HG03469 (cell line): ENCODE measurements at regions not wholly inside any gene's neighbourhood (a gene's known extent, or its start where the extent isn't known, plus 50 kb on each side); places are given as distances from the start of the nearest gene placed in this dataset.
"Not testable (repeated sequence)": the region's sequence is repeated elsewhere in the genome, so short reads cannot be mapped to it uniquely, and the experiment has no call there.

Source experiments
- ATAC-seq: cut with Tn5 transposase; IDR thresholded peaks from one replicate; pipeline ENCODE4 v1.9.1; 2021; ENCODE audit warnings: mild to moderate bottlenecking, moderate library complexity, moderate number of reproducible peaks; ENCODE audit not compliant: unreplicated experiment

- not testable (repeated sequence) for ATAC-seq
These were observed 122.0 kb upstream of the ZCCHC13 start for GRCh38 chrX:74181976-74182375.

- no peak for ATAC-seq
These were observed 123.3 kb upstream of the ZCCHC13 start for GRCh38 chrX:74180716-74181115.

DNA sequence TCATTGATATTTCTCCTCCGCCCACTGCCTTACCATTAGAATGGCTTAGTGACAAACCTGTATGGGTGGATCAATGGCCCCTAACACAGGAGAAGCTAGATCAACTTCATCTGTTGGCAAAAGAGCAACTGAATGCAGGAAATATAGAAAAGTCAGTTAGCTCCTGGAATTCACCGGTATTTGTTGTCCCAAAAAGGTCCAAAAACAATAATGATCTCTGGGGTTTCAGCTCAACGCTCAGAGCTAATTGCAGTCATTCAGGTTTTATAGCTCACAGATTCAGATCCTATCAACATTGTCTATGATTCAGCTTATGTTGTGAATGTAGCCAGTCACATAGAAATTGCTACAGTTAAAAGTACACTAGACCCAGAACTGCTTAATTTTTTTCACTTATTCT lies 124.0 kb upstream of the ZCCHC13 start:
- no peak for ATAC-seq

DNA sequence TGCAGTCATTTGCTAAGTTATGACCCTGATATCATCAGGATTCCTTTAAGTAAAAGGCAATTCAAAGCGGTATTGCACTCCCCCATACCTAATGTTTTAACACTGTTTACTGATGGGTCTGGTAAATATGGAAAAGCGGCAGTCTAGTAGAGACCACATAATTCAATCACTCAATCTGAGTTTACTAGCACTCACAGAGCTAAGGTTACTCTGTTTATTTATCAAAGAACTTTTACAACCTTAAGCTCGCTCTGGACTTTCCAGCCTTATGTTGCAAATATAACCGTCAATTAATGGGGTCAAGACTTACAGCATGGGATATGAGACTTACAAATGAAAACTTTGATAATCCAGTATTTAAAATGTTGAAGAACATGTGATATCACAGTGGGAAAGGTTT lies 124.5 kb upstream of the ZCCHC13 start:
- ATAC-seq: no peak

- ATAC-seq: no peak
These were observed 124.9 kb upstream of the ZCCHC13 start for GRCh38 chrX:74179071-74179470.

DNA sequence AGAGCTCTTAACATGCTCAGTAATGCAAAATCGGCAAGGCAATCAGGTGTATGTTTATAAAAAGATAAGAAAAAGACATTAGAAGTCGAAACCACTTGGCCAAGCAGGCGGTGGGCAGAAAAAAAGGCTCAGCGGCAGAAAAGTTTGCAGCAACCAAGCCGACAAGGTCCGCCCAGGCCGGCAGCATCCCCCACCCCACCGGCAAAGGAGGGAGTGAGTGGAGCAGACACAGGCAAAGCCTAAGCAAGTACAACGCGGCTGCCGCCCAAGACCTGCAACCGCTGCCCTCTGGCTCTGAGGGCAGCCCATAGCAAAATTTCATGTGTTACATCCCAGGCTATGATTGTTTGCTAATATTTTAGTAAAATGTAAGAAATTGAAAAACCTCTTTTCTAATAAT lies 125.4 kb upstream of the ZCCHC13 start:
- ATAC-seq: no peak

DNA sequence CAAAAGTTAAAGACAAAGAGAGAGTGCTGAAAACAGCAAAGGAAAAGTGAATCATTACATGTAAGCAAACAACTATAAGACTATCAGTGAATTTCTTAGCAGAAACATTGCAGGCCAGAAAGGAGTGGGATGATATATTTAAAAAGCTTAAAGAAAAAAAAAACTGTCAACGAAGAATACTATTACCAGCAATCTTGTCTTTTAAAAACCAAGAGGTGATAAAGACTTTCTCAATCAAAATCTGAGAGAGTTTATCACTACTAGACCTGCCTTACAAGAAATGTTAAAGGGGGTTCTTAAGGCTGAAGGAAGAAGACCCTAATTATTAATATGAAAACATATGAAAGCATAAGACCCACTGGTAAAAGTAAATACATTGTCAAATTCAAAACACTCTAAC lies 132.5 kb upstream of the ZCCHC13 start:
- ATAC-seq: no peak

- ATAC-seq: no peak
These were observed 141.8 kb upstream of the ZCCHC13 start for GRCh38 chrX:74162199-74162598.

DNA sequence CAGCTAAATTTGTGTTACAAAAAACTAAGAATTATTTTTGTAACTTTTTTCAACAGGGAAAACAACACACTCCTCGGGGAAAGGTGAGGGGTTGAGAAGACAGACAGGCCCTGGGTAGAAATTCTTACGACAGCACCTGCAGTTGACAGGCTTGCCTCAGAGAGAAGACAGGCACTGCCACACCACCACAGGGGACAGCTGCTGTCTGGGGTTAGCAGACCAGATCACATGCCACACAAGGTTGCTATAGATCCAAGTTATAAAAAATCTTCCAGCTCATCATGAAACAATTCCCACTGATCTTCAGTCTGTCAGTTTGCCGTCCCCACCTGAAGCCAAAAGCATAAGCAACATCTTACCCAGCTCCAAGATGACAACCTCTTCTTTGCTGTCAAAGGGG lies 143.2 kb upstream of the ZCCHC13 start:
- no peak for ATAC-seq

DNA sequence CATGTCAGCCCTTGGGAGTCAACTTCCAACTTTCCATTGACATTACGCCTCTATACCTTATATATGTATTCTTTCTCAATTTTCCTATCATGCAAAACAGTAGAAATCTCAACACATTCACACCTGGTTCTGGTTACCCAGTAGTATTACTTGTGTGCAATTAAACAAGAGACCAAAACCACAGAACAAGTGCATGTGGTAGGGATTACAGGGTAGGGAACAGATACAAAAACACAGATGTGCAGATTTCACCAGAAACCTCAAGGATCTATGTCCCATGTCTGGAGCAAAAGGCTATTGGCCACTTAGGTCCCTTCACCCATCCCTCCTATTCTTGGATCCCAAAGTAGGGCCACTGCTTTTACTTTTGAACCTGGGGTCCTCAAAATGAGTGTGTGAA lies 143.6 kb upstream of the ZCCHC13 start:
- no peak for ATAC-seq

DNA sequence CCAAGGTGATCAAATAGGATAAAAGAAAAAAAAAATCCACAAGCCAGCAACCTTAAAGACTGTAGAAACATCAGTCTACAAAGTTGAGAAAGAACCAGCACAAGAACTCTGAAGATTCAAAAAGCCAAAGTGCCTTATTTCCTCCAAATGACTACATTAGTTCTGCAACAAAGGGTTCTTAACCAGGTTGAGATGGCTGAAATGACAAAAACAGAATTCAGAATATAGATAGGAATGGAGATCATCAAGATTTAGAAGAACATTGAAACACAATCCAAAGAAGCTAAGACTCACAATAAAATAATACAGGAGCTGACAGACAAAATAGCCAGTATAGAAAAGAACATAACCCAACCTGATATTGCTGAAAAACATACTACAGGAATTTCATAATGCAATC lies 156.5 kb upstream of the ZCCHC13 start:
- no peak for ATAC-seq

GRCh38 chrX:74138943-74139342 lies 165.0 kb upstream of the ZCCHC13 start:
- no peak for ATAC-seq

DNA sequence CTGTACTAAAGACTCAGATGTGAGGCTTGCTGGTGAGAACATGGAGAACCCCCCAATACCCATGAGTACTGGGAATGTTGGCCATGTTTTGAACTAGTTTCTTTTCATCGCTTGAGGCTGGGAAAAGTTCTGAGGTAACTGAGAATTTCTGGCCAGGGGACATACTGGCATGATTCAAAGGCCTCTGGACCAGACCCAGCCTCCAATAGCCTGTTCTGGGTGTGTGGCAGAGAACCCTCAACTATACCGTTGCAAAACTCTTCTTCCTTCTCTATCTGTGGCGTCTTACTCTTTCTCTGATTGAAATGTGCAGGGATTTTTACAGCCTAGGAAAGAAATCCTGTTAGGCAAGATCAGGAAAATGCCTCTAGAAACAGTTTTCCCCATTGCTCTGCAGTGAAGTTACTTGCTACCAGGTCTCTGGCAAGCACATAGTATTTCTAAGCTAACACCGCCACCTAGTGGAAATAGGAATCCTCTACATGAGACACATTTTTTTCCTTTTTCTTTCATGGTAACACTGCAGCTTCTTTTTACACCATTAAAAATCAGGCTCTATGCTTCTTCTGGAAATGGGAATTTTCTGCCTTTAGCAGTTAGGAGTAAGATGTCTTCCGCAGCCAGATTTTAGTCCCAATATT lies 170.7 kb upstream of the ZCCHC13 start:
- ATAC-seq: no peak

- no peak for ATAC-seq
These were observed 171.7 kb upstream of the ZCCHC13 start for GRCh38 chrX:74132280-74132679.

DNA sequence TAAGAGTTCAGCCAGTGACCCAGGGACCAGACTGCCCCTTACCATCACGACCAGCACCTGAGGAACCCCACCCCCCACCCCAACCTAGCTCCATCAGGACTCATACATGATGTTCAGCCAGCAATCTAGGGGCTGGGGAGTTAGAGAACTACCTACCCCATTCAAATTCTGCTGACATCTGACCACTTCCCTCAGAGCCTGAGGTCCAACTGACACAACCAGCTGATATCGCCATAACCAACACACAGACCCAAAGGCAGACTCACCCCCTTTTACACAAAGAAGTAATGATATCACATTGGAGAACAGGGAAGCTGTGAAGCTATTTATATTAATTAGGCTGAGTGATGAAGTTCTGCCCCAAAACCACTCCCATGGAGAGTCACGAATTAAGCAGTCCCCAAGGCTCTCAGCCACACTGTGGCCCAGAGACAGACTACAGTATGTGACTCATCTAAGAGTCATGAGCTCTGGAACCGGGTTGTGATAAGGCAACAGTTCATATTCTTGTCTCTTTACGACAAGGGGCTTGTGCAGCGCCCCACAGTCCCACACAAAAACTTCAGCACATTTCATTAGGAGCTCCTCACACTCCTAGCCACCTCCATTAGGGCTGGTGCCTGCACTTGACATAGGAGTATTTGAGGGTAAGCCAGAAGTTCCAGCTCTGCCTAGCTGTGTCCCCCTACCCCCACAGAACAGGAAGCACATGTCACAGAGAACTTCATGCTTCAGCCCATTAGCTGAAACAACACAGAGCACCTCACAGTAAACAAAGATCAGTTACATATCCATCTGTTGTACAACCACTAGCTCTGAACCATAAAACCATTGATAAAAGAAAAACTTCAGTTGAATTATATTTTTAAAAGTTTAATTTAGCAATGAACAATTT lies 184.7 kb upstream of the ZCCHC13 start:
- no peak for ATAC-seq

DNA sequence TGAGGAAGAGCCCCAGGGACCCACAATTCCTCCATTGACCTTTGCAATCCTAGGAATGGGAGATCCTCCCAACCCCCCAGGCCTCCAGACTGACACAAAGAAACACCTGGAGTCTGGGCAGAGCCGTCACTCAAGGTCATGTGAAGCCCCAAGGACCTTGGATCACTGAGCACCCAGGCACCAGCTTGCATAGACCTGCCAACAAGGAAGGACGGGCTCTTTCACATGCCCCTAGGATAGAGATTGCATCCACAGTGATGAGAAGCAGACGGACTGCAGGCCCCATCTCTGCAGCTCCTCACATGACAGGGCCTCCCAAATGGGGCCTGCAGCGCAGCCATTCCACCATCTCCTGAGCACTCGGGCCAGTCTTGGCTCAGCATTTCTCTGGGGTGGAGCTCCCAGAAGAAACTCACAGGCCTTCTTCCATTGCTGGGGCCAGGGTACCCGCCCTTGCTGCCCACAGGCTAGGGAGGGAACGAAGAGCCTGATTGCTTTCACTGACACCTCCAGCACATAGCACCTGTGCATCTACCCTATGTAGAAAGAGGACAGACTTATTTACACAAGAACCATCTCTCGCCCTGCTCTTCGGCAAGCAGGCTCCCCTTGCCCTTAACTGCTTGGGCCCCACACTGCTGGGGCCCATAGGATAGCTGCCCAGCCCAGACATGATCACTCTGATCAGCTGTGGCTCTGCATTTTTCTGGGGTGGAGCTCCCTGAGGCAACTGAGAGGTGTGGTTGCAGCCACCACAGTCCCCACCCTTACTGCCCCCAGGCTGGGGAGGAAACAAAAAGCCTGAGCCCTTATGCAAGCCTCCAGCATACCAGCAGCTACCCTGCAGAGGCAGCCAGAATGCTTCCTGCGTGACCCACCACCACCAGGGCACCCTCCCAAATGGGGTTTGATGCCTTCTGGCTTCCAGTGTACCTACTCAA lies 185.7 kb upstream of the ZCCHC13 start:
- no peak for ATAC-seq

GRCh38 chrX:74111245-74111644 lies 192.7 kb upstream of the ZCCHC13 start:
- no peak for ATAC-seq

- ATAC-seq: no peak
These were observed 196.3 kb upstream of the ZCCHC13 start for GRCh38 chrX:74107666-74108065.

GRCh38 chrX:74104356-74105015 lies 199.5 kb upstream of the ZCCHC13 start:
- ATAC-seq: no peak

DNA sequence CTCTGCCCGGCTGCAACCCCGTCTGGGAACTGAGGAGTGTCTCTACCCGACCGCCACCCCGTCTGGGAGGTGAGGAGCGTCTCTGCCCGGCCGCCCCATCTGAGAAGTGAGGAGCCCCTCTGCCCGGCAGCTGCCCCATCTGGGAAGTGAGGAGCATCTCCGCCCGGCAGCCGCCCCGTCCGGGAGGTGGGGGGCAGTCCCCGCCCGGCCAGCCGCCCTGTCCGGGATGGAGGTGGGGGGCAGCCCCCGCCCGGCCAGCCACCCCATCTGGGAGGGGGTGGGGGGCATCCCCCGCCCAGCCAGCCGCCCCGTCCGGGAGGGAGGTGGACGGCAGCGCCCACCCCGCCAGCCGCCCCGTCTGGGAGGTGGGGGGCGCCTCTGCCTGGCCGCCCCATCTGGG lies 205.6 kb upstream of the ZCCHC13 start:
- ATAC-seq: not testable (repeated sequence)

GRCh38 chrX:74090049-74090448 lies 213.9 kb upstream of the ZCCHC13 start:
- ATAC-seq: no peak
